HG02763 (cell line): ENCODE measurements at regions not wholly inside any gene's neighbourhood (a gene's known extent, or its start where the extent isn't known, plus 50 kb on each side); places are given as distances from the start of the nearest gene placed in this dataset.

Source experiments
- ATAC-seq: cut with Tn5 transposase; IDR thresholded peaks from one replicate; pipeline ENCODE4 v1.9.1; 2021; ENCODE audit warnings: mild to moderate bottlenecking, moderate library complexity; ENCODE audit not compliant: unreplicated experiment

- no peak for ATAC-seq
Observed at GRCh38 chr4:26133840-26134239, 187.0 kb upstream of the RBPJ start.

DNA sequence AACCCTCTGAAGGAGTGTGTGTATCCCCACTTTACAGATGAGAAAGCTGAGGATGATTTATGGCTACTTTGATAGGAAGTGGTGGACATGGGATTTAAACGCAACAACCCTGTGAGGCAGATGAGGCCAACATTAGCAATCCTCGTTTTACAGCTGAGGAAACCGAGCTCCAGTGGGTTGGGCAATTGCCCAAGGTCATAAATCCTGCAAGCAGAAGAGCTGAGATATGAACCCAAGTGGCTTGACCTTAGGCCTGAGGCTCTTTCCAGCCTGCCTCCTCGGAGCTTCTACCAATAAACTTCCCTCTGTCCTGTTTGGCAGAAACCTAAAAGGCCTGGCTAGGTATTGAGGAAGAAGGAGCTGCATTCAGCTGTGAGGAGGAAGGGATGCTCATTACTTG is 185.5 kb upstream of the RBPJ start:
- no peak for ATAC-seq

GRCh38 chr4:26136615-26137014 is 184.2 kb upstream of the RBPJ start:
- no peak for ATAC-seq

- no peak for ATAC-seq
Observed at GRCh38 chr4:26137288-26137687, 183.5 kb upstream of the RBPJ start.

- ATAC-seq, result no peak
Observed at GRCh38 chr4:26139310-26139924, 181.4 kb upstream of the RBPJ start.

DNA sequence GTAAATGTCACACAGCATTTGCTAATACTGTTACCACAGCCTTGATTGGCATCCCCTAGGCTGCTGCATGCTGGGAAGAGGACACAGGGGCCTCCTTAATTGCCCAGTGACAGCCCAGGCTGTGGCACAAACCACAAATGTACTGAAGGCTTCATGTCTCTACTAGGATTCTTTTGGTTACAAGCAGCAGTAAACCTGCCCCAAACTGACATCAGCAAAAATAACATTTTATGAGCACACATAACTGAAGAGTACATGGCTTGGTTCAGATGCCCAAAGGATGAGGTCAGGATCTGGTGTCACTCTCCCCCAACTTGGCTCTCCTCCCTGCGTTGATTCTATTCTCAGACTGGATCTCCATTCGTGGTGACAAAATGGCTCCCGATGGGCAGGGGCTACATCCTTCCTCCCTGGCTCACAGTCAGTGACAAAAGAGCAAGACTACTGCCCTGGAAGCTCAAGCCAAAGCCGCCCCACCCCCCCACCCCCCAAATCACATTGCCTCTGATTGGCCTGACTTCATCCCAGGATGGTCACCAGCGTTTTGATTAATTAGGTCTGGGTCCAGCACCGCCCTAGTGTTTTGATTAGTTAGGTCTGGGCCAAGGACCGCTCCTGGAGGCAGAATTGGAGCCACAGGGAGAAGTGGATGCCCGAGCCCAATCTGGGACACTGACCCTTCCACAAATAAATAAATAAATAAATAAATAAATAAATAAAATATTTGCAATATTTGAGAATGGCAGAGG is 180.5 kb upstream of the RBPJ start:
- ATAC-seq, result no peak

DNA sequence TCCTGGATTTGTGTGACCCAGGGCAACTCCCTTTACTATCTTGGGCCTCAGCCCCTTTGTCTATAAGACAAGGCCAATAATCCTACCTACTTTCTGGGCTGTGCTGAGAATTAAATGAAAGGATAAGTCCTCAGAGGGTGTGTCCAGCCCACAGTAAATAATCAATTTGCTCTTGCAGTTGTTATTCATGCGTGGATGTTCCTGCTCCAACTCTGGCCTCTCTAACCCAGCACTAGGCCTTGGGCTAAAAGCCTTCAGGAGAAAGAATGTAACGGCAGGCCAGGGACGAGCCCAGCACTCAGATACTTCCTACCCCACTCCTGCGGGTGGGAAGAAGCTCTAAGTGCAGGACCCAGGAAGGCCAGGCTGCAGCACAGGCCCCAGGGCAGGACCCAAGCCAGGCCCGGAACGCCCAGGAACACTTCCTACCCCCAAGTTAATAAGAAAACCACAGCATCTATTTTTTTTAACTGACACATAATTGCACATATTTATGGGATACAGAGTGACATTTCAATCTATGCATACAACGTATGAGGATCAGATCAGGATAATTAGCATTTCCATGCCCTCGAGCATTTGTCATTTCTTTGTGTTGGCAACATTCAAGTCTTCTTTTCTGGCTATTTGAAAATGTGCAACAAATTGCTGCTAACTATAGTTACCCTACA is 179.6 kb upstream of the RBPJ start:
- no peak for ATAC-seq

DNA sequence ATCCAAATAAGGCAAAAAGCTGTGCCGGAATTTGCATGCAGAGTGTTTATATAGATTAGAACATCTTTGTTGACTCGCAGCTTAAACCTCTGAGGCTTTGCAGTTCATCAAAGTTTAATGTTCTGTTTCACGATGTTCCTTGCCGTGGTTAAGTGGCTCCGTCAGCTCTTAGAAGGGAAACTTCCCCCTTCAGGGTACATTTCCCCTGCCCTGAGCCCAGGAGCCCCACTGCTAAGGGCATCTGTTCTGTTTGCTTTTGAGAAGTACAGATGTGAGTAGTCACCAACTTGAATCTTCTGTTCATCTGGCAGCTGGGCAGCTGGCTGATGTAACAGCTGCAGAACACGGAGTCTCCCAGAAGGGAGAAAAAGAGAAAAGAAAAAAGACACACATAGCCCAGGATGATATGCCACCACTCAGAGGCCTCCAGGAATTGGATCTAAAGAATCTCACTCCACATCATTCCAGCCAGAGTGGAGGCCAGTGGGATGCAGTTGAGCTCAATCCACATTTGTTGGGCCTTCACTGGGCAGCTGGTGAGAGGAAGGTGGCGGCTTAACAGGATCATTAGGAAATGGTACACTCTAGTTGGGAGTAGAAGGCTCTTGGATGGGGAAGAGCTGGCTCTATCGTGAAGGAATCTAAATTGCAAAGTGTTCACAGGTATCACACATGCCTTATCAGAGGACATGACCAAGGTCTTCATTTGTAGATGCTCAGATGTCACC is 178.7 kb upstream of the RBPJ start:
- ATAC-seq, result no peak

DNA sequence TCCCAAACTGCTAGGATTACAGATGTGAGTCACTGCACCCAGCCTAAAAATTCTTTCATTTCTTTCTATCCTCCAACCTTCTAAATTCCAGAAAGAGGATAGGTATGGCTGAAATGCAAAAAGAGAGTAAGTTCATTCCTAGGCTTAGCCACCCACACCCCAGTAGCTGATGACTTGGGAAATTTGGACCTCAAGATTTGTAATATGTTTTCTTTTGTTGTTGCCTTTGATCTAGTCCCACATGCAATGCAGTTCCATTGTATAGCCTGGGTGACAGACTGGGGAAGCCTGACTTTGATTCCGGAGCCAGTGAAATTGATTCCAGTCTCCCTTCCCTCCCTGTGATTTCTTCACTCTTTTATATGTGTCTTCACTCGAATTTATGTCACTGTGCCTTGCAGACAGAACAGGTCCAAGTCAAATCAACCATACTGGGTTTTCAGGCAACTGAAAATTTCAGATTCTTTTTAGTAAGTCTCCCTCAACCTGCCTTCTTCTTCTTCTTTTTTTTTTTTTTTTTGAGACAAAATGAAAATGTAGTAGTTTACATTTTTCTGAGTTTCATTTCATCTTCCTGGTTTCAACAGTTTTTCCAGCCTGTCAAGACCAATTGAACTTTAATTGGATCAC is 176.2 kb upstream of the RBPJ start:
- no peak for ATAC-seq

DNA sequence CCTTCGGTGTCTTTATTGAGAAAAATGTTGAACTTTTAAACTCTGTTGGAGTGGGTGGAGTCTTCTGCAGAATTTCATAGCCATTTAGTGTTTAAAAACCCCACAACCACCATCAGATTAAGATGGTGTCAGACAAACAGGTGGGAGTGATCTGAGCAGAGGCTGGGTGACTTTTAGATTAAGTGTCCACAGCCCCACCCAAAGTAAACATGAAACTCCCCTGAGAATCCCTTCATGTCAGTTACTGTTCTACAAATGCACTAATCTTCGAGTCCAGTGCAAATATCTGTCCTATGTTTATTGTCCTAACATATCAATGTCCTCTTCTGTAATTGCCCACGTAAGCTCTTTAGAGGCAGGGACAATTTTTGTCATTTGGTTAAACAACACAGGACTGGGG is 175.6 kb upstream of the RBPJ start:
- ATAC-seq, result no peak

- no peak for ATAC-seq
Observed at GRCh38 chr4:26148927-26149326, 171.9 kb upstream of the RBPJ start.

- no peak for ATAC-seq
Observed at GRCh38 chr4:26150948-26151347, 169.9 kb upstream of the RBPJ start.

DNA sequence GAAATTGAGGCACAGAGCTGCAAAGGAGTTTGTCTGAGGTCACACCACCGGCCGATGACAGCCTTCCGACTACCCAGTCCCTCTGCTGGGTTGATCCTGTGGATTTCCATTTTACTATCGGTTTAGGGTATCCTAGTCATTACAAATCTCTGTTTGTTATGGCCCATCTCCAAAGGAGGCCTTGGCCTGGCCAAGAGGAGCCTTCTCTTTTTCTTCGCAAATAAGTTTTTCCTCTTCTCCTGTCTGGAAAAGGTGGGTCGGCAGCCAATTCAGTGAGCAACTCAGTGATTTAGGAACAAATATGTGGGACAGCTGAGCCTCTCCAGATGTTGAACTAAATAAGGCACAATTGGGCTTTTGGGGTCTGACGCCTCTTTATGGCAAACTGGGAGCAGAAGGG is 169.2 kb upstream of the RBPJ start:
- ATAC-seq, result no peak

GRCh38 chr4:26152056-26152455 is 168.8 kb upstream of the RBPJ start:
- no peak for ATAC-seq

GRCh38 chr4:26157541-26157940 is 163.3 kb upstream of the RBPJ start:
- no peak for ATAC-seq

DNA sequence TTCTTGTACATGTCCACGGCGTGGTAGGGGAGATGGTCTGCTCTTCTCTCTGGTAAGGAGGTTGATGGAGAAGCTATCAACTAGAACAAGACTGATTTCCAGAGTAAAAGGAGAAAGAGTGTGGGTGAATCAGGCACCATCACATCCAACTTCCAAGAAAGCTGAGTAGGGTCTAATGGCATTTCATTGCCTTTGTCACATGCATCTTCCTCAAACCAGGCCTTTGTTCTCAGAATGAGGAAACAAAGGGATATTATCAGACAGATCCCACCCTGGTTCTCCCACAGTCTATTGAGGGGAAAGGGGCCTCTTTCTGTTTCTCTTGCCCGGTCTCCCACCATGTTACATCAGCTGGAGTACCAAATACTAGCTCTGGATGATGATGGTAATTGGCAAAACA is 160.2 kb upstream of the RBPJ start:
- no peak for ATAC-seq

- no peak for ATAC-seq
Observed at GRCh38 chr4:26161030-26161824, 159.6 kb upstream of the RBPJ start.

DNA sequence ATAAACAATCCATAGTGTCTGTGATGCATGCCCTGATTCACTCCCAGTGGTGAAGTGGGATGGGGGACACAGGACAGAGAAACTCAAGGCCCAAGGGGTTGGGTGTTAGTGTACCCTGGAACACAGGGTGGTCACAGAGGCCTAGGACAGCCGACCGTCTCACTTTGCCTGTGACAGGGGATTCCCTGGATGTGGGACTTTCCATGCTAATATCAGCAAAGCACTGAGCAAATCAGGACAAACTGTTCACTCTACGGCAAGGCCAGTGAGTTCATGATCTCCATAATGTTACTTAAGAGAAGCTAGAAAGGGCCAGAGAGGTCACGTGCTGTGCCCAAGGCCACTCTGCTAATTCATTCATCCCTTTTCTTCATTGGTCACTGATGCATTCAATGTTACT is 158.7 kb upstream of the RBPJ start:
- no peak for ATAC-seq

DNA sequence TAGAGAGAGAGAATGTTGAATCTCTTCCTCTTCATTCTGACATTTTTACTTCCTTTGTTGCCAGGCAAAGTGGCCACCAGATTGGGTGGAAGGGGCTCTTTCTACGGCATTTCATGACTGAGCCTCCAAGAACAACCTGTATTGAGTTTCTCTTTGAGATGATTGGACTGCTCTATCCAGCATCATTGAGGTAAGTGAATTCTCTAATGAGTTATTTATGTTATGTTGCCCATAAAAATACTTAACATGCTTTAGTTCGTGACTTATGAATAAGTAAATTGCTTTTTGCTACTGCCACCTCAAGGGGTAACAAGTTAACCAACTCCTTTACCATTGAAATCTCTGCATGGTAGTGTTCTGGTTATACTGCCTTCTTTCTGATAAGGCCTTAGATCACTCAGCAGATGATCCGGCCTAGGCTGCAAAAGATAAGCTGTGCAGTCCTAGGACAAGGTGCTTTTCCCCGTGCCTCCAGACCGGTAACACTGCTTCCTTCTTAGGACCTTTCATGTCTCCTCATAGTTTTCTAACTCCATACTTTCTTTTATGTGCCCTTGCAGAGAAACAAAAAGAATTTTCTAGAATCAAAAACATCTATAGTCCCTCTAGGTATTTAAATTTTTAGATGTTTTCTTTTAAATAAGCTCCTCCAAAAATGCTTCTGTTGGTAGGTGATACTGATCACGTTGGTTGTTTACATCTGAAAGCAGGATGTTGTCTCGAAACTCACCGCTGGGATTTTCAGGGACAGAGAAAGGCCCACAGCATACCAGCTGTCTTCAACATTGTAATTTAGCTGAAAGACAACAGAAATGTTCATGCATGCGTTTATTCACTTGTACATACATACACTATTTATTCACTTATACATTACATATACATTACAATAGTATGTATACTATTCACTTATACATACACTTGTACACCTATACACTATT is 157.1 kb upstream of the RBPJ start:
- no peak for ATAC-seq
